CD4-positive, alpha-beta T cell treated with Interleukin-6 for 4 hours (primary cell): ENCODE measurements at regions not wholly inside any gene's neighbourhood (a gene's known extent, or its start where the extent isn't known, plus 50 kb on each side); places are given as distances from the start of the nearest gene placed in this dataset.
"Not testable (repeated sequence)": the region's sequence is repeated elsewhere in the genome, so short reads cannot be mapped to it uniquely, and the experiment has no call there.

Experiments used
- DNase-seq: peaks from one replicate; pipeline ENCODE4 v3.0.0-alpha.2; 2020; ENCODE audit warnings: mixed read lengths

DNA sequence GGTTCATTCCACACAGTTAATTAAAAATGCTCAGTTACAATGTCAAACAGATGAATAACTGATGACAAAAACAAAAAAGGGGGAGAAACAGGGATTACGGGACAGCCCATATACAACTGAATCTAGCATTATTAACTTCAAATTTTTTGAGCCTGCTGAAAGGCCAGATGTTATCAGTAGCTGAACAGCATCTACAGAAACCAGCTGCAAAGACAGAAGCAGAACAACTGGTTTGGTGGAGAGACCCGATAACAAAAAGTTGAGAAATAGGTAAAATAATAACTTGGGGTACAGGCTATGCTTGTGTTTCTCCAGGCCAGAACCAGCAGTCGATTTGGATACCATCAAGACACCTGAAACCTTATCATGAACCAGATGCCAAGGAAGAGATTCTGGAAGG lies 109.8 kb downstream of the SEPTIN7 start:
- not testable (repeated sequence) for DNase-seq

DNA sequence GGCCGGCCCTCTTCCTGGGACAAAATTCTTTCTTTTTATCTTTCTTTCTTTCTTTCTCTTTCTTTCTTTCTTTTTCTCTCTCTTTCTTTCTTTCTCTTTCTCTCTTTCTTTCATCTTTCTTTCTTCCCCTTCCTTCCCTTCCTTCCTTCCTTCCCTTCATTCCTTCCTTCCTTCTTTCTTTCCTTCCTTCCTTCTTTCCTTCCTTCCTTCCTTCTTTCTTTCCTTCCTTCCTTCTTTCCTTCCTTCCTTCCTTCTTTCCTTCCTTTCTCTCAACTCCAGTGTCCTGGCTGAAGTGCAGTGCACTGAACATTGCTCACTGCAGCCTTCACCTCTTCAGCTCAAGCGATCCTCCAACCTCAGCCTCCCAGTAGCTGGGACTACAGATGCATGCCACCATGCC lies 112.5 kb downstream of the SEPTIN7 start:
- not testable (repeated sequence) for DNase-seq

DNA sequence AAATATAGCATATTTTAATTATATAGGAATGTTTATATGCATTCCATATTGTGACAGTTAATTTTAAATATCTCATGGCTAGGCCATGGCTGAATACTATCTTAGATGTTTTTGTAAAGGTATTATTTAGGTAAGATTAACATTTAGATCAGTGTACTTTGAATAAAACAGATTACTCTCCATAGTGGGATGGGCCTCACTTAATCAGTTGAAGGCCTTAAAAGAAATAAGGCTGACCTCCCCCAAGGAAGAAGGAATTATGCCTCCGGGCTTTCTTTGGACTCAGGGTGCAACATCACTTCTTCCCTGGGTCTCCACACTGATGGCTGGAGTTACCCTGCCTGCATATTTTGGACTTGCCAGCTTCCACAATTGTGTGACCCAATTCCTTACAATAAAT lies 113.4 kb downstream of the SEPTIN7 start:
- not testable (repeated sequence) for DNase-seq

DNA sequence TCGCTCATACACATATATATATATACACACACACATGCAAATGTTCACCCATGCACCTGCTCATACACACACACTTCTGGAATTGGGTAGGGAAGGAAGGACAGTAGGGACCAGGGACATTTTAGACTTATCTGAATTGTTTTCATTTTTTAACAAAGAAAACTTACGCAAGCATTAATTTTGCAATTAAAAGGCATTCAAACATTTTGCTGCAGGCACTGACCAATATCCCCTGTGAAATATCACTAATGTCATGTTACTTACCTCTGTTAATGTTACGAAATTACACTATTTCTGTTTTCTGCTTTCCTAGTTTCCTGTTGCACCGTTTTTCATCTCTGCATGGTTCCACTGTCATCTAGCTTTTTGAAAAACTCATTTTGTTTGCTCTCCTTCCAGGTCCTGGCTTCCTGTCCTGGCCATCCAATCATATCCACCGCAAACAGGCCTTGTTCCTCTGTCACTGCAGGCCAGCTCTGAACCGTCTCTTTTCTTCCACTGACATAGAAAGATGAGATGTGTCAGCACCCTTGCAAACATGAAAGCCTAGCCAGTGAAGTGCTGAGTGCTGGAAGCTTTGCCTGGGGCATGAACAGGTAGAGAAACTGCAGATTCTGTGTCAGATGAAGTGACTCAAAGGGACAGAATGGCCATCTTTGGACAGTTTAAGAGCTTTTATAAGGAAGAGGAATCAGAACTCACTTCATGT lies 114.5 kb downstream of the SEPTIN7 start:
- not testable (repeated sequence) for DNase-seq

DNA sequence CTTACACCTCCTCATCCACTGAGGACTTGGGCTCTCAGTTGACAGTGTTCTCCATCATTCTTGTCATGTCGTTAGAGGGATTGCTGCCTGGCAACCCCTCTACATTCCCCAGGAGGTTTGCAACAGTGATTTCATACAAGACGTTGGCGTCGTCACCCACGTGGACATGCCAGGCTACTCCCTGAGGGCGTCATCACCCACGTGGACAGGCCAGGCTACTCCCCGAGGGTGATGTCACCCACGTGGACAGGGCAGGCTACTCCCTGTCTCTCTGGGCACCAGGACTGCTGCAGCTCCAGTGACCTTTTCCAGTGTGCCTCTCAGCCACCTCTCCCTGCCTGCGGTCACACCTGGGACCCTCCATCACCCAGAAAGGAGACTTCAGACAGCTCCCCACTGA lies 117.4 kb downstream of the SEPTIN7 start:
- not testable (repeated sequence) for DNase-seq

DNA sequence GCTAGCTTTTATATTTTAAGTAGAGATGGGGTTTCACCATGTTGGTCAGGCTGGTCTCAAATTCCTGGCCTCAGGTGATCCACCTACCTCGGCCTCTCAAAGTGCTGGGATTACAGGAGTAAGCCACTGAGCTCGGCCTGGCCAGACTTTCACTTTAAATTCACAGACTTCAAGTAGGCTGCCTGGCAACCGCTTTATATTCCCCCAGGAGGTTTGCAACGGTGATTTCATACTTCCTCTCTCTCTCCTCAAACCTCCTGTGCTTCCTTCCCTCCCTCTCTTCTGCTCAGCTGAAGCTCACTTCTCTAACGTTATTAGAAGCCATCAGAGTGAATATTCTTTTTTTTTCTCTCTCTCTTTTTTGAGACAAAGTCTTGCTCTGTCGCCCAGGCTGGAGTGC lies 118.8 kb downstream of the SEPTIN7 start:
- DNase-seq: not testable (repeated sequence)

DNA sequence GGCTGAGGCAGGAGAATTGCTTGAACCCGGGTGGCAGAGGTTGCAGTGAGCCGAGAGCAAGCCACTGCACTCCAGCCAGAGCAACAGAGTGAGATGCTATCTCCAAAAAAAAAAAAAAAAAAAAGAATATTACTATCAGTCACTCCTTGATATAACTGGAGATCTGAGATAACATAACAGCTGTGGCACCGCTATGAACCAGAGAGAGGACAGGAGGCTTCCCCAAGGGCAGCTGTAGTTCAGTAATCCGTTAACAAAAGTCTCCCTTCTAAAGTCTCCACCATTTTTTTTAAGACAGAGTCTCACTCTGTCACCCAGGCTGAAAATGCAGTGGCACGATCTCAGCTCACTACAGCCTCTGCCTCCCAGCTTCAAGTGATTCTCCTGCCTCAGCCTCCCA lies 120.5 kb downstream of the SEPTIN7 start:
- not testable (repeated sequence) for DNase-seq

DNA sequence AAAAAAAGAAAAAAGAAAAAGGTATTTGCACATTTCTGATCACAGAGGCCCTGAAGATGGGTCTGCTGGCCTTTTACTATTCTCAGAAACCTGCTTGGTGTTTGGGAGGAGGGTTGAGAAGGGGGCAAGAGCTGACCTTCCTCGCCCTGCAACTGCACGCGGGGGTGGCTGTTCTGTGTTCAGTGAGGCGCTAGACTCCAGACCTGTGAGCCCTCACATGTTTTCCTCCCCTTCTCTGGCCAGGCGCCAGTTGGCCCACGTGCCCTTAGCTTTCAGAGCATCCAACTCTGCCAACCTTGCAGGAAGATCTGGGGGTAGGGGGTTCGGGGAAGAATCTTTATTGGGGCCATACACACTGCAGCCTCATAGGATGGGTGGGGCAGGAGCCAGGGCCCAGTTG lies 123.8 kb downstream of the SEPTIN7 start:
- DNase-seq: not testable (repeated sequence)

DNA sequence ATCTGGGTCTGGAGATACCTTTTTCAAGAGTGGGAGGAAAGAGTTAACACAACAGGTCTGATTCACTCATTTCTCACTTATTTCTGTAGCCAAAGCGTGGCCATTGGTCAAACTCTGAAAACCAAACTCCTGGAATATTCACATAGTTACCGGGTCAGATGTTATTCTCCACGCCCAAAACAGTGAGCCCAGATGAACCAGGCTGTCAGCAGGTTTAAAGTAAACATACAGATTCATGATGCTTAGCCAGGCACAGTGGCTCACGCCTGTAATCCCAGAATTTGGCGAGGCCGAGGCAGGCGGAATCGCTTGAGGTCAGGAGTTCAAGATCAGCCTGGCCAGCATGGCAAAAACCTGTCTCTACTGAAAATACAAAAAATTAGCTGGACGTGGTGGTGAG lies 126.1 kb downstream of the SEPTIN7 start:
- not testable (repeated sequence) for DNase-seq

DNA sequence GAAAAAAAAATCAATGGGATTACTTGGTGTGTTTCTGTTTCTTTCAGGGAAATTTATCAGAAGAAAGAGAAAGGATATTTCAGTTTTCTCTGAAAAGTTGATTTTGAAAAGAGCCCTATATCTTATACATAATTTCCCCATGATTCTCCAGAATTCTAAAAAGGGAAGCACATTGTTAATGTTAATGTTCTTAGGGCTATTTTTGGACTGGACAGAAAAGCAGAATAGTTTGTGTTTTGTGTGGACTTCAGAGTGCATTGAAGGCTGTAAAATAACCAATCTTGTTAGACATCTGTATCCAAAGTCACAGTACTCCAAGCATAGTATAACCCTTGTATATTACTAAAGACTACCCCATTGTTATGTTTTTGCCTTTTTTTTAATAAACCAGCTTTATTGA lies 130.3 kb downstream of the SEPTIN7 start:
- DNase-seq: not testable (repeated sequence)

DNA sequence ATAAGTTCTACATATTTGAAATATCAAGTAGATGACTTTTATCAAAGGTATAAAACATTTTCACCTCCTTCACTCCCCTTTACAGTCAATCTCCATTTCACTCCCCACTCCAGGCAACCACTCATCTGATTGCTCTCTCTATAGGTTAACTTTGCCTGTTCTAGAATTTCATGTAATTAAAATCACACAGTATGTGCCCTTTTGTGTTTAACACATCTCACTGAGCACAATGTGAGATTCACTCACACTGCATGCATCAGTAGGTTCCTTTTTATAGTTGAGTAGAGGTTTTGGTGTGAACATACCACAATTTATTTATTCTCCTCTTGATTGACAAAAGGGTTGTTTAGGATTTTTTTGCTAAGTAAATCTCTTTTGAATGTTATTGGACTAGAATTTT lies 130.7 kb downstream of the SEPTIN7 start:
- not testable (repeated sequence) for DNase-seq

DNA sequence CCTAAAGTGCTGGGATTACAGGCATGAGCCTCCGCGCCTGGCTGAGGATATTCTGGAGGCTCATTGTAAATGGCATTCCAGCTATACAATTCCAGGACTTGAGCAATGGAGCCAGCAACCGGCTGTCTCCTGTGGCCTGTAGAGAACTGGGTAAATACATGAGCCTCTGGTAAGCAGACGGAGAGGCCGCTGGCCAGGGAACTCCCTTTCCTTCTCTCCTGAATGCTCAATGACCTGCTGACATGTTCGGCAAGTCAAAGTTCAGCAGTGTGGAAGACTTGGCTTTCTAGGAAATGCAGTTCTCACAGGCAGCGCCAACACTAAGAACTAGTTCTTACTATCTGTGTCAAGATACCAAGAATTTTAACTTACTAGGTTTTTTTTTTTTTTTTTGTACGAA lies 139.8 kb downstream of the SEPTIN7 start:
- DNase-seq: not testable (repeated sequence)

DNA sequence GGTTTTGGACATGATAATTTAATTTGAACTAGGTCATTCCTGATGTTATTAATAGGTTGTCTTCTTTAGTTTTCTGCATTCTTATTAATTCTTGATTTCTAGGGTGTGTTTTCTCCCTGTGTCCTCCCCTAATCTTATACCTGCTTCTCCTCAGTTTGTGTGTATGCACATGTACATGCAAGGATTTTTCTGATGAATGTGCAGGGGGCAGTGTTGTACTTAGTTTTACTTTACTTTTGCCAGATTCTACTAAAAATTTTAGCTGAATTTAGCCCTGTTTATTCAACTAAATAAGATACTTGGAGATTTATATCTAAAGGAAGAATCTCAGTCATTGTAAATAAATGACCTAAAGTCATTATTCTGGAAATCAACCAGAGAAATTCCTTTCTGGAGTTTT lies 144.8 kb downstream of the SEPTIN7 start:
- not testable (repeated sequence) for DNase-seq

DNA sequence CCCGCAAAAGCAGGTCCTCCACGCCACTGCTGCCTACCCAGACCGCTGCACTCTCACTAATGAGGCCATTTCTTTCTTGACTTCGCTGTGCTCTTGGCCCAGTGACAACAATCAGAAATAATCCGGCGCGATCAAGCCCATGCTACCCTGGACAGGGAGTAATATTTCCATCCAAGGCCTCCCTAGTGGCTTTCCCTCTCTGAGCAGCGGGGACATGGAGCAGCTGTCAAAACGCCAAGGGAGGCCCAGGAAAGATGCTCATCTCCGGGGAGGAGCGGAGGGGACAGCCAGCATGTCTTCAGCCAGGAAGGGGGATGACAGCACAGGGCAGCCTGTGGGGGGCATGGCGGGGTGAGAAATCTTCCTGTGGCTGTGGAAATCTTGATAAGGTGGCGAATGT lies 154.9 kb downstream of the SEPTIN7 start:
- not testable (repeated sequence) for DNase-seq

DNA sequence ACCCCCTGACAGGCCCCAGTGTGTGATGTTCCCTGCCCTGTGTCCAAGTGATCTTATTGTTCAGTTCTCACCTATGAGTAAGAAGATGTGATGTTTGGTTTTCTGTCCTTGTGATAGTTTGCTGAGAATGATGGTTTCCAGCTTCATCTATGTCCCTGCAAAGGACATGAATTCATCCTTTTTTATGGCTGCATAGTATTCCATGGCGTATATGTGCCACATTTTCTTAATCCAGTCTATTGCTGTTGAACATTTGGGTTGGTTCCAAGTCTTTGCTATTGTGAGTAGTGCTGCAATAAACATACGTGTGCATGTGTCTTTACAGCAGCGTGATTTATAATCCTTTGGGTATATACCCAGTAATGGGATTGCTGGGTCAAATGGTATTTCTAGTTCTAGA lies 156.1 kb downstream of the SEPTIN7 start:
- not testable (repeated sequence) for DNase-seq

DNA sequence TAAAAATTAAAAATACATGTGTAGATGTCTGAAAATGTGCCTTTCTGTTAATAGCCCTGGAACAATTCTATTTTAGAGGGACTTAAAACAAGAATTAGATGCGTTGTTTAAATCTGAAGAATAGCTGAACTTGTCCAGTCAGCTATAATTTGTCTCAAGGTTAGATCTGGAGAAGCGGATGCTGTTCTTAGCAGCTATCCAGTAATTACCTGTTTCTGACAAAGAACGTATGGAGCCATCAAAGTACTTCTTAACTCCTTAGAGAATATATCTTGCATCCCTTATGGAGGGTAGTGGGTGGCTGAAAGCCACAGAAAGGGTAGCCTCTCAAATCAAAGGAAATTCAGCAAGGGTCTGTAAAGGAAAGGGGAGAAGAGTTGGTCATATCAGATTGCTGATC lies 160.4 kb downstream of the SEPTIN7 start:
- not testable (repeated sequence) for DNase-seq

DNA sequence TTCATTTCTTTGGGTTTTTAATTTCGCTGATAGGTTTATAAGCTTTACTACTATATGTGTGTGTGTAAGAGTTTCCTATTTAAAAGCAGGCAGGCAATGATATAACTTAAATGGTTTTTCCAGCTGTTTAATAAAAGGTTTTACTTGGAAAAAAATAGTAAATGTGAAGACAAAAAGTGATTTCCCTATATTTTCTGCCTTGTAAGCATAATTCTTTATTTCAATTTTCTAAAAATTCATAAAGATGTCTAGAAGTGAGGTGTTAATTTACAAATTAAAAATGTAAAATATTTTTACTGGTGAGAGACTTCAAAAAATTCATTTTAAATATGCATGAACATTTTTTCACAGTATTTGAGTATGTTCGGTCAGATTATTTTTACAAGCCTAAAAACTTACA lies 161.8 kb downstream of the SEPTIN7 start:
- DNase-seq: not testable (repeated sequence)

DNA sequence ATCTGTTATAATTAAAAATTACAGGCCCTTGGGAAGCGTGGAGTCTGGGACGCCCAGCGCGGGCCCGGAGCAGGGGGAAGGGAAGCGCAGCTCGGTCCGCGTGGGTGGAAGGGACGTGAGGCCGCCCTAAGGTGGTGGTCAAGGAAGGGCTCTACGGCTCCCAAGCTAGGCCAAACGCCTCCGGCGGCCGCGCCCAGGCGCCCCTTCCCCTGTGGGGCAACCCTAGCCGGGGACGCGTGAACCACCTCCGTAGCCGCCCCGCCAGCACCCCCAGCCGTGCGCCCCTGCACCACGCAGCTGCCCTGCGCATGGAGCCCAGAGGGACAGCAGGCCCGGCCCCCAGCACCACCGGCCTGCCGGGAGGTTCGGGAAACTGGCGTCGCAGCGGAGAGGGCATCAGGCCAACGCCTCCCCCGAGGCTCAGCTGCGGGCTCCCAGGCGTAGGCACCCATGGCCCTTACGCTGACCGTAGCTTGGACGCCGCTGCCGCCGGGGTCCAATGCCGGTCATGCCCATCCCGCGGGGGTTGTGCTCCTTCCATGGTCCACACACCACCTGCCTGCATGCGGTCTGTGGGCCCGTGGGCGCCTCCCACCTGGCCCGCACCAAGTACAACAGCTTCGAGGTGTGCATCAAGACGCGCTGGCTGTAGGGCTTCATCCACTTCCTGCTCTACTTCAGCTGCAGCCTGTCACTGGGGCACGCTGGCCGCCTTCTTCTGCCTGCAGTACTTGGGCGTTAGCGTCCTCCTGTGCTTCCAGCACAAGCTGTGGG lies 166.7 kb downstream of the SEPTIN7 start:
- DNase-seq: no peak

DNA sequence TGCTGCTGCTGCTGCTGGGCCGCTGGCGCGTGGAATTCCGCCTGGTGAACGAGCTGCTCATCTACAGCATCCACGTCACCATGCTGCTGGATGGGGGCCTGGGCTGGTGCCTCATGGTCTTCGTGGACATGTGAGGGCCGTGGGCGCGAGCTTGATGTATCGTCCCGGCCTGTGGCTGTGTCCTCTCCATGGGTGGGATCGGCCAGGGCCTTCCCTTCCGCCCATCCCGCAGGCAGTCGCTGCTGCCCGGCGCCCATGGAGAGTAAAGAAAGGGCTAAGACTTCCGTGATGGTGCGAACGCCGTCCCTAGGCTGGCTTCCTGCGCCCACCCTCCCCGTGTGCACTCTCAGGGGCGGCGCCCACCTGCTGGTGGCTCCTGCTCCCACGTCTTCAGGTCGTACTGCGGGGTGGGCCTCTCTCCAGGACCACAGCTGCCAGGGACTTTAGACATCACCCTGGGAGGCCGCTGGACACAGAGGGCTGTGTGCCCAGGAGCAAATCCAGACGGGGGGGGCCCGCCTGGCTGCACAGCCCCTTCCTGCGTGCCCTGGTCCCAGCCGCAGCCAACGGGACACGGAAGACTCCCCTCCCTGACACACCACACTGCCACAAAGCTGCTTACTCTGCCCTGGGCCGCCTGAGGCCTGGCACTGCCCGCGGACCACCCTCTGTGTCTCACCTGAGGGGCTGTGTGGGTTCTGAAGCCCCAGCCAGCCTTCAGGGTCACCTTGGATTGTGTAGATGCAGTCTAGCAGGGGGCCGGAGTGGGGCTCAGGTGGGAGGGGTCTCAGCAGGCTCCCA lies 167.5 kb downstream of the SEPTIN7 start:
- no peak for DNase-seq

DNA sequence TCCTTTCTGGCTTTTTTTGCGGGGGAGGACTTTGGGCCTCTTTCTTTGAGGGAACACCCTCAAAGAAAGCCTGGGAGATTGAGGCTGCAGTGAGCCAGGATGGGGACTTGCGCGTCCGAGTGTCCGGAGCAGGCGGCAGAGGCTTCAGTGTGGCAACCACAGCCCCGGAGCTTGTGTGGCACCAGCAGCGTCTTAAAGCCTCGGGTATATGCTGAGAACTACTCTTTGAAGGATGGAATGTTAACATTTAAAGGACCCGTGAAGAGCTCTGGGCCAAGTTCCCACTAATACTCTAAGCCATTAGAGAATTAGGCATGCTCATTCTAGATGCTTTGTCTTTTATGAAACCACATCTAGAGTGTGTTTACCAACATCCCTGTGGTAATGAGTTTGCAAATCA lies 168.2 kb downstream of the SEPTIN7 start:
- DNase-seq: no peak

DNA sequence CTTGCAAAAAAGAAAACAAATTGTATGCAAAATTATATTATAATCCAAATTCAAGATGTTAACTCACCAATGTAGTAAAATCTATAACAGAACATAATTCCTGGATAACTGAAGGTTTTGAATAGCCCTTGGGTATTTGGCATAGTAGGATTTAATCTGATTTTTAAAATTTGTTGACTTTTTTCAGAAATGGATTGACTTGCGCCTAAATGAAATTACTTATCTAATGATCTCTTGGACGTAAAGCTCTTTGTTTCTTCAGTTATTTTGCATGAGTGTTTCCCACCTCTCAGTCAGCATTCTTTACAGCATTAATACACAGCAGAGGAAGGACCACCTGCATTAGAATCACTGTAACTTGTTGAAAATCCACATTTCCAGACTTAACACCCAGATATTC lies 169.6 kb downstream of the SEPTIN7 start:
- no peak for DNase-seq

DNA sequence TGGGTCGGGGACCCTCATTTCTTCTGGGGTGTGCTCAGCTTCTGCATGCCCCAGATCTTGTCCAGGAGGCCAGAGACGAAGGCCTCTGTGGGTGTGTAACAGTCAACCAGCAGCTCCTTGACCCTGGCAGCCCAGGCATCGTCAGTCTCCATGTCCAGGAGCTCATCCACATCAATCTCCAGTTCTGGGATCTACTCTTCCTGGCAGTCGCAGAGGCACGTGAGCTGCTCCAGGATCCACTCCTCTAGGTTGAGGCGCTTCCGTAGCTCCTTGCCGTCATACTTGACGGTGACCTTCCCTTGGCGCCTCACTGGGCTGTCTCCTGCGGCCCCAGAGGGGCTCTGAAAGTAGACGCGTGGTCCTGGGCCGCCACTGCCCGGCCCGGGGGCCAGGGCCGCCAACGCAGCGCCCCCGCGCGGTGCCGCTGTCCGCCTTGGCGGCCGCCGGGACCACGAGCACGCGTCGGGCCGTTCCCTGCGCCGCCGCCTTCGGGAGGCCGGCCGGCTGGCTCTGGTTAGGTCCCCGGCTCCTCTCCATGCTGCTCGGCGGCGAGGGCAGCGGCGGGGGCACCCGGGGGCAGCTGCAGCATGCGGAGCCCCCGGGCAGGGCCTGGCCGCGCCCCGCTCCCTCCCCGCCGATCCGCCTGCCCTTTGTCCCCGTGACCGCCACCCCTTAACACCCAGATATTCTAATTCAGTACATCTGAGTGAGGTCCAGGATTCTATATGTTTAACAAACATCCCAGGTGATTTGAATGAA lies 170.5 kb downstream of the SEPTIN7 start:
- DNase-seq: no peak
